Neuronal stem cell (in vitro differentiated cells): ENCODE measurements at regions not wholly inside any gene's neighbourhood (a gene's known extent, or its start where the extent isn't known, plus 50 kb on each side); places are given as distances from the start of the nearest gene placed in this dataset.
A peak's percentile ranks its signal among the peaks of the same experiment; 100 is the strongest.

Experiments used
- DNase-seq: peaks from one replicate; pipeline ENCODE4 v3.0.0-alpha.2; 2013; ENCODE audit warnings: low spot score
- H2AFZ ChIP-seq: one replicate; pipeline ENCODE4 v1.6.1; 2013; ENCODE audit warnings: mild to moderate bottlenecking, low read length, inconsistent platforms
- H2AK5ac ChIP-seq: 2 replicates; pipeline ENCODE4 v1.6.1; 2013; ENCODE audit warnings: low read depth, mild to moderate bottlenecking, inconsistent platforms, low read length, moderate library complexity, mixed read lengths
- H2BK120ac ChIP-seq: 2 replicates; pipeline ENCODE4 v1.6.1; 2013; ENCODE audit warnings: low read depth, mild to moderate bottlenecking, inconsistent platforms, low read length, moderate library complexity, mixed read lengths
- H2BK12ac ChIP-seq: one replicate; pipeline ENCODE4 v1.6.1; 2013; ENCODE audit warnings: low read length, inconsistent platforms
- H2BK15ac ChIP-seq: 2 replicates; pipeline ENCODE4 v1.6.1; 2013; ENCODE audit warnings: mild to moderate bottlenecking, low read length, inconsistent platforms, mixed read lengths
- H2BK5ac ChIP-seq: one replicate; pipeline ENCODE4 v1.6.1; 2013; ENCODE audit warnings: inconsistent platforms, mild to moderate bottlenecking, low read length, moderate library complexity
- H3K14ac ChIP-seq: one replicate; pipeline ENCODE4 v1.6.1; 2013; ENCODE audit warnings: low read length, inconsistent platforms
- H3K18ac ChIP-seq: 2 replicates; pipeline ENCODE4 v1.6.1; 2013; ENCODE audit warnings: low read length, inconsistent platforms
- H3K23ac ChIP-seq: 2 replicates; pipeline ENCODE4 v1.6.1; 2013; ENCODE audit warnings: low read depth, mild to moderate bottlenecking, mixed read lengths, low read length, inconsistent platforms; ENCODE audit not compliant: poor library complexity
- H3K27ac ChIP-seq: replicated peaks from 3 replicates; pipeline ENCODE4 v1.5.1; 2013; ENCODE audit warnings: low read length, inconsistent platforms
- H3K27me3 ChIP-seq, 3 experiments: 2 replicates each; pipeline ENCODE4 v1.6.1; 2013; ENCODE audit warnings: low read length in 3 of 3, mild to moderate bottlenecking in 2 of 3, inconsistent platforms in 1 of 3, low read depth in 1 of 3, mixed read lengths in 1 of 3, moderate library complexity in 1 of 3; ENCODE audit not compliant: control insufficient read depth in 3 of 3, insufficient read depth in 3 of 3
- H3K36me3 ChIP-seq, 2 donors: replicated peaks in 1 of 2; 2 replicates each; pipeline ENCODE4 v1.6.1; 2013; ENCODE audit warnings: low read length in 2 of 2; ENCODE audit not compliant: control insufficient read depth in 2 of 2, insufficient read depth in 2 of 2
- H3K4ac ChIP-seq: 2 replicates; pipeline ENCODE4 v1.6.1; 2013; ENCODE audit warnings: inconsistent platforms, mild to moderate bottlenecking, low read length, moderate library complexity
- H3K4me1 ChIP-seq, 2 donors: 1 replicate in 1 of 2; 2 replicates in 1 of 2; pipeline ENCODE4 v1.6.1; 2013; ENCODE audit warnings: low read length in 2 of 2, low read depth in 1 of 2; ENCODE audit not compliant: control insufficient read depth in 2 of 2, insufficient read depth in 1 of 2
- H3K4me2 ChIP-seq: one replicate; pipeline ENCODE4 v1.6.1; 2013; ENCODE audit warnings: mild to moderate bottlenecking, low read length, inconsistent platforms; ENCODE audit not compliant: insufficient read depth, poor library complexity, severe bottlenecking
- H3K4me3 ChIP-seq, 2 donors: 2 replicates each; pipeline ENCODE4 v1.5.1; 2013; ENCODE audit warnings: low read length in 2 of 2, mild to moderate bottlenecking in 2 of 2, inconsistent platforms in 1 of 2, moderate library complexity in 1 of 2
- H3K79me1 ChIP-seq: one replicate; pipeline ENCODE4 v1.6.1; 2013; ENCODE audit warnings: low read depth, mild to moderate bottlenecking, inconsistent platforms, low read length, moderate library complexity
- H3K9ac ChIP-seq: one replicate; pipeline ENCODE4 v1.6.1; 2013; ENCODE audit warnings: mild to moderate bottlenecking, low read depth, low read length, inconsistent platforms; ENCODE audit not compliant: poor library complexity
- H3K9me3 ChIP-seq, 2 donors: replicated peaks in 1 of 2; 2 replicates each; pipeline versions ENCODE3 to v1.6.1; 2013; ENCODE audit warnings: low read length in 2 of 2, mild to moderate bottlenecking in 2 of 2, inconsistent platforms in 1 of 2, low read depth in 1 of 2, mixed read lengths in 1 of 2, moderate library complexity in 1 of 2; ENCODE audit not compliant: control insufficient read depth in 2 of 2, insufficient read depth in 1 of 2
- H4K8ac ChIP-seq: one replicate; pipeline ENCODE4 v1.6.1; 2013; ENCODE audit warnings: low read depth, mild to moderate bottlenecking, inconsistent platforms, low read length, moderate library complexity
- H4K91ac ChIP-seq: one replicate; pipeline ENCODE4 v1.6.1; 2013; ENCODE audit warnings: low read length, low read depth, mild to moderate bottlenecking, inconsistent platforms; ENCODE audit not compliant: poor library complexity
- WGBS, 2 donors: extraction: QIAGEN DNeasy Blood & Tissue Kit; methylation state at CpG; one replicate each; pipeline ENCODE4 v1.1.7; 2013; ENCODE audit warnings: missing lambda C conversion rate in 2 of 2, mixed read lengths in 1 of 2; ENCODE audit not compliant: insufficient read length in 2 of 2, insufficient replicate concordance in 1 of 2; ENCODE audit errors: extremely low coverage in 2 of 2; 5-methylcytosine and 5-hydroxymethylcytosine counted together

GRCh38 chr9:134526584-134527477, 114.8 kb upstream of the COL5A1 start:
- DNase-seq = no peak
- Histone ChIP-seq H4K8ac (no peak overlapping the region), H2BK5ac (no peak overlapping the region), H3K9me3 (peaks cover 4 to 8% of the 10 kb centered on the region in 2 donors), H3K14ac (no peak overlapping the region), H3K36me3 (no peaks in the 10 kb centered on the region), H2AK5ac (no peak overlapping the region), H3K18ac (no peak overlapping the region), H3K4me2 (no peak overlapping the region), H2BK15ac (no peak overlapping the region), H3K4ac (no peak overlapping the region), H3K4me1 (no peaks in the 10 kb centered on the region), H2AFZ (no peak overlapping the region), H3K27ac (no peak overlapping the region), H3K9ac (peak overlapping the region; percentile 13), H4K91ac (no peak overlapping the region), H3K79me1 (no peaks in the 10 kb centered on the region), H3K23ac (no peak overlapping the region), H3K27me3 (no peaks in the 10 kb centered on the region), H3K4me3 (no peak overlapping the region), H2BK12ac (no peak overlapping the region), H2BK120ac (no peak overlapping the region)
- WGBS, 2 donors = no CpG with 5 or more reads among the region's 19 CpGs

GRCh38 chr9:134530724-134531123, 110.9 kb upstream of the COL5A1 start:
- DNase-seq = no peak
- no peak overlapping the region for H2BK5ac ChIP-seq
- no peak overlapping the region for H3K4ac ChIP-seq
- H3K9ac ChIP-seq = no peak overlapping the region
- H3K23ac ChIP-seq = no peak overlapping the region
- no peak overlapping the region for H3K4me2 ChIP-seq
- H3K36me3 ChIP-seq = no peaks in the 10 kb centered on the region
- H3K27me3 ChIP-seq = no peaks in the 10 kb centered on the region
- no peak overlapping the region for H3K27ac ChIP-seq
- no peak overlapping the region for H3K18ac ChIP-seq
- no peak overlapping the region for H2AFZ ChIP-seq
- H3K9me3 ChIP-seq = peaks cover 4 to 7% of the 10 kb centered on the region in 2 donors
- H2AK5ac ChIP-seq = no peak overlapping the region
- no peak overlapping the region for H3K14ac ChIP-seq
- H2BK120ac ChIP-seq = no peak overlapping the region
- H3K79me1 ChIP-seq = no peaks in the 10 kb centered on the region
- no peak overlapping the region for H2BK15ac ChIP-seq
- no peak overlapping the region for H2BK12ac ChIP-seq
- no peaks in the 10 kb centered on the region for H3K4me1 ChIP-seq
- H3K4me3 ChIP-seq = peak overlapping the region in 1 of 2 donors; percentile 15
- no peak overlapping the region for H4K91ac ChIP-seq
- H4K8ac ChIP-seq = no peak overlapping the region

DNA sequence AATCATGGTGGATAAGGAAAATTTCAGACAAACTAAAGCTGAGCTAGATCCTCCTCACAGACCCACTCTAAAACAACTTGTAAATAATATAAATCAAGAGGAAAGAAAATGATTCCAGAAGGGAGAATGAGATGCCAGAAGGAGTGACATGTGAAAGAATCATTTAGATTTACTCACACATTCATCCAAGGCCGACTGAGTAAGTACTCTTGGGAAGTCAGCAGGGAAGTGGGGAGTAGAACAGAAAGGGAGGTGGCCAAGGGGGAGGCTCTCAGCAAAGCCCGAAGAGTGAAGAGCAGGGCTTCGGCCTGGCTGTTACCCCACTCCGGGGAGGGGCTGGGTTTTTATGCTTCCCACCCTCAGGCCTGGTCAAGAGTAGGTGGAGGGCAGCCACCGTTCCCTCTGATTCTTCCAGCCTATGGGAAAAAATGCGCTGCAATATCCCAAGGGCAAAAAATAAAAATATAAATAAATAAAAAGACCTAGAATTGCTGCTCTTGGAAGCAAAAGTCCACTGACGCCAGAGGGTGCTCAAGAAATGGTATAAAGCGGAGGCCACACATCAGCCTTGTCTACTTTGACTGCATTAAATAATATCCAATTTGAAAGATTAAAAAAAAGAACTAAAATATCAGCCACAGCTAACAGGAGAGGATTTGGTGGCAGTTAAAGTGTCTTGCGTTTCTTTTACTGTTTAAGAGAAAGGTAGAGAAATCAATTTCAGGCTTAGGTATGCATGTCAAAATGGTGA, 110.2 kb upstream of the COL5A1 start:
- H3K18ac ChIP-seq = no peak overlapping the region
- no peaks in the 10 kb centered on the region for H3K79me1 ChIP-seq
- no peak overlapping the region for H2AK5ac ChIP-seq
- no CpG with 5 or more reads among the region's 9 CpGs for WGBS, 2 donors
- H3K4me2 ChIP-seq = no peak overlapping the region
- H4K91ac ChIP-seq = no peak overlapping the region
- no peak overlapping the region for H3K23ac ChIP-seq
- no peak overlapping the region for H4K8ac ChIP-seq
- H2BK12ac ChIP-seq = no peak overlapping the region
- no peak overlapping the region for H2BK5ac ChIP-seq
- no peaks in the 10 kb centered on the region for H3K4me1 ChIP-seq
- no peak overlapping the region for H2AFZ ChIP-seq
- H3K14ac ChIP-seq = no peak overlapping the region
- no peak overlapping the region for H3K4ac ChIP-seq
- no peak overlapping the region for H3K9ac ChIP-seq
- no peaks in the 10 kb centered on the region for H3K27me3 ChIP-seq
- no peak for DNase-seq
- H3K36me3 ChIP-seq = no peaks in the 10 kb centered on the region
- H2BK15ac ChIP-seq = no peak overlapping the region
- H2BK120ac ChIP-seq = no peak overlapping the region
- peaks cover 4 to 7% of the 10 kb centered on the region in 2 donors for H3K9me3 ChIP-seq
- H3K27ac ChIP-seq = no peak overlapping the region
- no peak overlapping the region for H3K4me3 ChIP-seq

DNA sequence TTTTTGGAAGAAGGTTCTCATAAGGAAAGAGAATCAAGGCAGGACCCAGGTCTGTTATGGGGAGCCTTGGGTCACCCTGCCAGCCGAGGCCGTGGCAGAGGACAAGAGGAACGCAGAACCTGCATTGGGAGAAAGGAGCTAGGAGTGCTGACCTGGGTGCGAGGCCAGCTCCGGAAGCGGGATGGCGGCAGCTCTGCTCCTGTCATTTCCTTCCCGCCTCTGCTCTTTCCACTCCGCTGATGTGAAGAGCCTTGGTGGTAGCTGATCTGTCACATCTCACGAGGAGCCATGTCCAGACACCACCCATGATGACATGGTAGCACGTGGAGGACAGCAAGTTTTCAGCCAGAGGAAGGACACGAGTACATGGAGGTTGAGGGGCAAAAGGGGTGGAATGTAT, 109.5 kb upstream of the COL5A1 start:
- DNase-seq = no peak
- Histone ChIP-seq H4K8ac (no peak overlapping the region), H2BK12ac (no peak overlapping the region), H2AK5ac (no peak overlapping the region), H3K14ac (no peak overlapping the region), H3K18ac (no peak overlapping the region), H3K9ac (no peak overlapping the region), H3K9me3 (peaks cover 4 to 7% of the 10 kb centered on the region in 2 donors), H3K27ac (no peak overlapping the region), H3K4me3 (no peak overlapping the region), H3K4ac (no peak overlapping the region), H3K23ac (no peak overlapping the region), H3K4me1 (no peaks in the 10 kb centered on the region), H4K91ac (no peak overlapping the region), H3K79me1 (no peaks in the 10 kb centered on the region), H3K36me3 (no peaks in the 10 kb centered on the region), H3K27me3 (no peaks in the 10 kb centered on the region), H2AFZ (no peak overlapping the region), H2BK5ac (no peak overlapping the region), H3K4me2 (no peak overlapping the region), H2BK15ac (no peak overlapping the region), H2BK120ac (no peak overlapping the region)
- WGBS, 2 donors = no CpG with 5 or more reads among the region's 12 CpGs
